ENCODE measurements at regions not wholly inside any gene's neighbourhood (a gene's known extent, or its start where the extent isn't known, plus 50 kb on each side); places are given as distances from the start of the nearest gene placed in this dataset.

DNA sequence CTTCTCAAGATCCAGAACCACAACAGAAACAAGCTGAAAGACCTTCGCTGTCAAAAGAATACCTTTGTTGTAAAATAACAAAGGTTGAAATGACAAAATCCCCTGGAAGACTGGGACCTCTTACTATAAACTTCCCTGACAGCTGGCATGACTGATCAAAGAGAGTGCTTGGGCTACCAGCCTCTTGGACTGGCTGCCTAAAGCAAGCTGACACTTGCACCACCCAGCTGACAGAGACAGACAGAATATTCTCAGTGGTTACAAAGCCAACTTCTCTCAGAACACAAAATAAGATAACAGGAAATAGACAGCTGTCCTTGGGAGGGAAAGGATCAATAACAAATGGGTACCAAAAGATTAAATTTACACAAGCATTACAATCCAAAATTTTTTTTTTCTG lies 241.7 kb upstream of the SPOCK3 start:
- no peak for FAIRE-seq

DNA sequence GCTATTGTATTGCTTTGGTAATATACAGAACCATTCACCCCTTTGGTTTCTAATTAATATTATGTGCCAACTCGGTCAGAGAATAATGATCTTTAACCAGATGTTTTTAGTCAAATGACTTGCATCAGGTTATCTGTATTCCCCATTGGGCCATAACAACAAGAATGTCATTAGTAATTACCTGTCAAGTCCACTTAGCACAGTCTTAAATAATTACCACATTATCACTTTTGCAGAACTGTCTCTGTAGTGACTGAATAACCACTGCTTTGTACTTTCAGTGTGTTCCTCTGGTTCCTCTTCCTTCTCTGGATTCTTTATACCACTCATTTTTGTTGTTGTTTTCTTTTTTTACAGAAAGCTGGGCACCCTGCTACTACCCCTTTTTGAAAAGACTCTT lies 257.7 kb upstream of the SPOCK3 start:
- no peak for FAIRE-seq
- DNase-seq (ENCODE audit: low spot score) = no peak

More for the DNA sequence above, 241.7 kb upstream of the SPOCK3 start:
- DNase-seq (ENCODE audit: low spot score) = no peak

DNA sequence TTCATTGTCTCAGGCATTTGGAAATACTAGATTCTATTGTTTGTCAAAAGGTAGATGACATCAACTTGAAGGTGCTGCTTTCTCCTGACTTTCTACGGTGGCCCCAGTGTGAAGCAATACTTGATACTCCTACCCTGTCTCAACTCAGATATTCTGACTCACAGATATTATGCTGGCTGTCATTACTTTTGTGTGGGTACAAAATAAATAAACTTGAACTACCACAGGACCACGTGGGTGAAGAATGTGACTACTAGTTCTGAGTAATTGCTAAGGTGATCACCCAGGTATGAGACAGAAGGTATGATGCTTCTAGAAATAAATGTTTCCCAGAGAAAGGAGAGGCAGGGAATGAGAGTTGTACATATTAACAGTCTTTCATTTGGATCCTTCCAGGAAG lies 275.3 kb upstream of the SPOCK3 start:
- FAIRE-seq = no peak

DNA sequence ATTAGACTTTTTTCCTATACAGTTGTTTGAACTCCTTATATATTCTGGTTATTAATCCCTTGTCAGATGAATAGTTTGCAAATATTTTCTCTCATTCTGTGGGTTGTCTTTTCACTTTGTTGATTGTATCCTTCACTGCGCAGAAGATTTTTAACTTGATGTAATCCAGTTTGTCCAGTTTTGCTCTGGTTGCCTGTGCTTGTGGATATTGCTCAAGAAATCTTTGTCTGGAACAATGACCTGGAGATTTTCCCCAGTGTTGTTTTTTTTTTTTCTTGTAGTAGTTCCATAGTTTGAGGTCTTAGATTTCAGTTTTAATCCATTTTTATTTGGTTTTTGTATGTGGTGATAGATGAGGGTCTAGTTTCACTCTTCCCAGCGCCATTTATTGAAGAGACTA lies 289.8 kb upstream of the SPOCK3 start:
- no peak for DNase-seq (ENCODE audit: low spot score)
- FAIRE-seq = no peak

More for the DNA sequence above, 275.3 kb upstream of the SPOCK3 start:
- DNase-seq (ENCODE audit: low spot score) = no peak

DNA sequence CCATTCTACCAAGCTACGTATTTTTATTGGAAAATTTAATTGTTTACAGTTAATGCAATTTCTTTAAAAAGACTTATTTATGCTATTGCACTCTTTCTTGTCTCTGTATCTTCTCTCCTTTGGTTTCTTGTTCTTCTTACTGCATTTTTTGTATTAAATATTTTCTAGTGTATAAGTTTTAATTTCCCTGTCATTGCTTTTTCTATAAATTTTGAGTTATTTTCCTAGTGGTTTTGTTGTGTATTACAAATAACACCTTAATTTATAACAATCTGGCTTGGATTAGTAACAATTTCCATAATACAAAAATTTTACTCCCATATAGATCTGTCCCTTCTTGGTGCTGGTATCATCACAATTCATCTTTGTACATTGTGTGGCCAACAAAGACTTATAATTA lies 303.5 kb upstream of the SPOCK3 start:
- FAIRE-seq (no peak), DNase-seq (ENCODE audit: low spot score) (no peak)

DNA sequence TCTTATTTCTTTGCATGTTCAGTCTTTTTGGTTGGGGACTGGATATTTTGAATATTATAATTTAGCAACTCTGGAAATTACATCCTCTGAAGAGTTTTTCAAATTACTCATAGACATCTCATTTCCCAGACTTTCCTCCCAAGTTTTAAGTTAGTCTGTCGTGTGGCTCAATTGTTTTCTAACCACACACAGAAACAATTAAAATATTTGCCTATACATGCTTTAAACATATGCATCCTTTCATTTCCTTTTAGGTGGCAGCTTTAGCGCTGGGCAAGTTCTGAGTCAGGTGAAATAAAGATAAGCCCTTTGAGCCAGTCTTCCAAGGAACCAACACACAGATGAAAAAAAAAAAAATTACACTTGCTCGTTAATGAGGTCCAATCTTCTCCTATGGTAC lies 307.0 kb upstream of the SPOCK3 start:
- DNase-seq (ENCODE audit: low spot score) (no peak), FAIRE-seq (no peak)

DNA sequence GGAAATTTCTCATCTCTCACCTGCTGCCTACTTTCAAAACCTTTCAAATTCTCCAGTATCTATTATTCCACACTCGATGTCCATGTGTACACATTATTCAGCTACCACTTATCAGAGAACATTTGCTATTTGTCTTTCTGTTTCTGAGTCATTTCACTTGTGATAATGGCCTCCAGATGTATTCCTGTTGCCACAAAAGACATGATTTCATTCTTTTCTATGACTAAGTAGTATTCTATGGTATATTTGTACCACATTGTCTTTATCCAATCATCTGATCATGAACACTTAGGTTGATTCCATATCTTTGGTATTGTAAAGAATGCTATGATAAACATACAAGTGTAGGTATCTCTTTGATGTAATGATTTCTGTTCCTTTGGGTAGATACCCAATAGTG lies 310.1 kb upstream of the SPOCK3 start:
- DNase-seq (ENCODE audit: low spot score) = no peak
- no peak for FAIRE-seq

DNA sequence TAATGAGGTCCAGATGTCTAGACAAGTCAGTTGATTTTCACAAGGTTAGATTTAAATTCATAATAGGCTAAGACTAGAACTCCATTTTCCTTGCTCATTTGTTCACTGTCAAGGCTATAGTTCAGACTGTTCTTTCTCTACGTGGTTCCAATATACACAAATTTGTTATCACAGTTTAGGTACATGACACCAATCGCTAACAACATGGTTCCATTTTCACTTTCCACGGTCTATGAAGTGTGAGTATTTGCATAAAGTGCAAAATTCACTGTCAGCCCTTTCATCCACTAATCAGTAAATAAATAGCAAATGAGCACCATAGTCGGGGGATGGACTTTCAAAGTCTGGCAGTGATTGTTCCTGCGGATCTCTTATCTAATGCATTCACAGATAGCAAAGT lies 315.7 kb upstream of the SPOCK3 start:
- no peak for DNase-seq (ENCODE audit: low spot score)
- no peak for FAIRE-seq

DNA sequence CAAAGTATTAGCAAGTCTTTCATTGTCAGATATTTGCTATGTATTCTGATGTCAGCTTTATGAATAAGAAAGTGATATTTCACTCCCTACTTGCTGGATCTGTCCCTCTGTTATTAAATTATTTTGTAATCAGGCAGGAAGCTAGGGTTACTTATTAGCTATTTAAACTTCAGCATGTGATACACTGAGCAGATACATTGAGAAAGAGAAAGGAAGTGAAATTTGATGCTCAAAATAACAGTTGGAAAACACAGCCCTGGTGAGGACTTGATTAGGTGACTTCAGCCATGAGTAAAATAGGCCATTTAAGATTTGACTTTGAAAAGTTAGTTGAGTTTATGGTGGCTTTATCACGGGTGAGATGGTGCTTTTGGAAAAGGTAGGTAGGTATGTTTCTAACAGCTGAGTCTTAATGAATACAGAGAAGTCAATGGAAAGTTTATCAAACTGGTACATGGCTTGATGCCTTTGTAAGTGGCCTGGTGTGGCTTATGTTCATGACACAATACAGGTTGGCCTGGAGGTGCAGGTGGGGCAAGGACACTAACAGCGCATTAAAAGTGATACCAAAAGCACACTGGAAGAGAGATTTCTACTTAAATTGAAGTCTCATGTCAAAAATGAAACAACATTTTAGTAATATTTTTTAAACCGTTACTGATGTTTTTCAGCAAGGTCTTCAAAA lies 321.2 kb upstream of the SPOCK3 start:
- DNase-seq (ENCODE audit: low spot score) (no peak), FAIRE-seq (no peak)

DNA sequence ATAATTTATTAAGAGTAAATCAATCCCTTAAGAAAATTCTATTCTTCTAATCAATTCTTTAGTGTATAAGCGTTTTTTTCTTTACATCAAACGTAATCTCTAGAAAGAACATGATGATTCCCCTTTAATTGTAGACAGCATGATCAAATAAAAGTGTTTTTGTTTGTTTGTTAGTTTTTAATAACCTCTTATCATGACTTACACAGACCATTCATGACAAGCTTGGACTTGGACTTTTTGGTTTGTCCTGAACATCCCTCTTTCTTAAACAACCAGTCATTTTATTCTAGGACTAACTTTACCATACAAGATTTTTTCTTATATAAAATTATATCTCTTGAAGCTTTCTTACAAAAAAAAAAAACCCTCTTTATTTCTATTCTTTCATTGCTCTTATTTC lies 344.6 kb upstream of the SPOCK3 start:
- DNase-seq (ENCODE audit: low spot score) (no peak), FAIRE-seq (no peak)

DNA sequence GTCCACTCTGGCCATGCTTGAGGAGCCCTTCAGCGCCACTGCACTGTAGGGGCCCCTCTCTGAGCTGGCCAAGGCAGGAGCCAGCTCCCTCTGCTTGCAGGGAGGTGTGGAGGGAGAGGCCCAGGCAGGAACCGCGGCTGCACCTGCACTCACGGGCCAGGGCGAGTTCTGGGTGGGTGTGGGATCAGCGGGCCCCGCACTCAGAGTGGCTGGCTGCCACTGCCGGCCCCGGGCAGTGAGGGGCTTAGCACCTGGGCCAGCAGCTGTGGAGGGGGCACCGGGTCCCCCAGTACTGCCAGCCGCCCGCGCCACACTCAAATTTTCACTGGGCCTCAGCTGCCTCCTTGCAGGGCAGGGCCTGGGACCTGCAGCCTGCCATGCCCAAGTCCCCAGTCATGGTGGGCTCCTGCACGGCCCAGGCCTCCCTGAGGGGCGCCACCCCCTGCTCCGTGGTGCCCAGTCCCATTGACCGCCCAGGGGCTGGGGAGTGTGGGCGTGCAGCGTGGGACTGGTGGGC lies 347.2 kb upstream of the SPOCK3 start:
- FAIRE-seq = no peak
- no peak for DNase-seq (ENCODE audit: low spot score)

DNA sequence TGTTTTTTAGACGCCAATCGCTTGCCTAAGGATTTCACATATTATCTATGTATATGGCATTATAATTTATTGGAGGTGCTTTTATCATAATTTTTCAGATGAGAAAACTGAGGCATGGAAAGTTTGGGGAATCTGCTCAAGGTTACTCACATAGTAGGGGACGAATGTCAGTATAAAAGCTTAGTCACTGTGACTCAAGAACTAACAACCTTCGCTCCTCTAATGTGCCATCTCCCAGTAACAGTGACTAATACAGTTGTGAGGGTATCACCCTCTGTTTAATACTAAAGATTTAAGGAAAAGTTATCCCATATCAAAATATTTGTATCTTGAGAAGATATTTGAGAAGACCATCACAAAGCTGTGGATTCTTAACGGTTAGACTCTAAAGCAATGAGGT lies 353.1 kb upstream of the SPOCK3 start:
- DNase-seq (ENCODE audit: low spot score) (no peak), FAIRE-seq (no peak)

DNA sequence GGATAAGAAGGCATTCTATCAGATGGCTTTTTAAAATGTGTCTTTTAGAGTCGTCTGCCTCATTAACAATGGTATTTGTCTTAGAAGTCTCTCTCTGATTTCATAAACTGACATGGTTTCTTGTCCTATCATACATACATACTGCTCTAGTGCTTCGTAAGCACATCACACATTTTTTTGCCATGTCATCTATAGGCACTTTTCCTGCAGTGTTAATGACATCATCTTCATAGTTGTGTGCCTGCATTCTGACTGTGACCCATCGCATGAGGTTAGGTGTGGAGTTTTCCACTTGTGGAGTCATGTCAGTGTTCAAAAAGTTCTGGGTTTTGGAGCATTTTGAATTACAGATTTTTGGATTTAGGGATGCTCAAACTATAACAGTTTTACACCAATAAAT lies 361.6 kb upstream of the SPOCK3 start:
- DNase-seq (ENCODE audit: low spot score) (peak; percentile 2), FAIRE-seq (no peak)

DNA sequence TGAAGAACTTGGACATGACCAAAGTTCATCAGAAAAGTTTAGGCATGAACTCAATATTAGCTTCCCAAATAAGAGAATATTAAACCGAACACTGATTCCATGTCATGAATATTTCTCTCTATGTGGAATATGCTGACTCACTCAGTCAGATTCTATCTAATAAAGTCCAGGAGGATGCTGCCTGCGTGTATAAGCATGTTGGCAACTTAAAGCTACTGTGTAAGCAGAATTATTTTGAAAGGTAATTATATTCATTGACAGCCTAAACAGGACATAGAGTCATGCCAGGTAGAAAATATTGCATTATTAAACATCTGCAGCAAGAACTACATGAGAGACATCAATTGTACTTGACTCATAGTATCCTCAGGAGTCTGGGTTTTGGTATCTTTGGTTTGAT lies 367.9 kb upstream of the SPOCK3 start:
- no peak for DNase-seq (ENCODE audit: low spot score)
- FAIRE-seq = no peak

DNA sequence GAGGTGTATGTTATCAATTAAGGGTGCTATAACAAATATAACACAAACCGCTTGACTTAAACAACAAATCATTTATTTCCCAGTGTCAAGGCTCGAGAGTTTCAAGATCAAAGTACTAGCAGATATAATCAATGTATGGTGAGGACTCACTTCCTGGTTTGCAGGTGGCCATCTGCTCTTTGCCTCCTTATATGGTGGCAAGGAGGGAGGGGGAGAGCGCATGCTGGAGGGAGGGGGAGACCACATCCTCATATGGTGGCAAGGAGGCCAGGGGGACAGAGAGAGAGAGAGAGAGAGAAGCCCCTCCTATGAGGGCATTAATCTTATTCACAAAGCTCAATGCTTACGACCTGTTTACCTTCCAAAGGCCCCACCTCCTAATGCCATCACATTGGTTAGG lies 372.3 kb upstream of the SPOCK3 start:
- DNase-seq (ENCODE audit: low spot score) (no peak), FAIRE-seq (no peak)

DNA sequence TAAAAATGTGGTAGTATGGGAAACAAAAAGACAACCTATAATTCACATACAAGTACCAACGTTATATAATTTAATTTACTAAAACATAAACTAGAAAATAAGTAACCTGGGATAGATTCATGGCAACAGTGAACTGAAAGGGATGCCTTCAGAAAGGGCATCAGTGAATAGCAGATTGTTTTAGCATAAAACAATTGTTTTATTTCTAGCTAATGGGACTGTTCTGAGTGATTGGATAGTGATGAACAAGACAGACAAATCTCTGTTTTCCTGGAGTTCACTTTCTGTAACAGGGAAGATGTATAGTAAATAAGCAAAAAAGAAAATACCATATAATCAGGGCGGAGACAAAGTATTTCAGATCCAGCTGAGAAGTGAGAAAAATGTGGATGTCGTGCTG lies 379.1 kb upstream of the SPOCK3 start:
- no peak for FAIRE-seq

DNA sequence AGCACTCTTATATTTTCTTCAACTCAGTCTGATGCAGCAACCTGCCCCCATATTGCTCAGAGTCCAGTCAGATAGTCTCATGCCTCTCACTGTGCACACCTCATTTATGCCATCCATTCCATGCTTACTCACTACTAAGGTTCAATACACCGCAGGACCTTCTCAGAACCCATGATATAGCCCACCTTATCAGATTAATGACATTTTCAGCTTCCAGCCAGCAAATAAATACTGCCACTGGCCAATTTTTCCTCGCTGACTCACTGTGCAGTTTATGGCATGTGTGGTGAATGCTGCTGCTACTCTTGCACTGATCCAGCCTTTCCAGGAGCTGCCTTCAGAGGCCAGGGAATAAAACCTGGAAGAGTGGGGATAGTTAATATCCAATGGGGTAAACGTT lies 380.6 kb upstream of the SPOCK3 start:
- FAIRE-seq (no peak), DNase-seq (ENCODE audit: low spot score) (peak; percentile 23)

More for the DNA sequence above, 379.1 kb upstream of the SPOCK3 start:
- DNase-seq (ENCODE audit: low spot score) = no peak

DNA sequence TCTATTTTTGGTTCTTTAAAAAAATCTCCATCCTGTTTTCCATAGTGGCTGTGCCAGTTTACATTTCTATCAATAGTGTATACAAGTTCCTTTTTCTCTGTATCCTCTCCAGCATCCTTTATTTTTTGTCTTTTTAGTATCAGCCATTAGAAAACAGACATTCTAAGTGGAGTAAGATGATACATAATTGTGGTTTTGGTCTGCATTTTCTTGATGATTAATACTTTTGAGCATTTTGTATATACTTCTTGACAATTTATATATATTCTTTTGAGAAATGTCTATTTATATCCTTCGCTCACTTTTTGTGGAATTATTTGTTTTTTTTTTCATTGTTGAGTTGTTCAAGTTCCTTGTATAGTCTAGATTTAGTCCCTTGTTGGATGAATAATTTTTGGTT lies 382.2 kb upstream of the SPOCK3 start:
- DNase-seq (ENCODE audit: low spot score) (no peak), FAIRE-seq (no peak)

DNA sequence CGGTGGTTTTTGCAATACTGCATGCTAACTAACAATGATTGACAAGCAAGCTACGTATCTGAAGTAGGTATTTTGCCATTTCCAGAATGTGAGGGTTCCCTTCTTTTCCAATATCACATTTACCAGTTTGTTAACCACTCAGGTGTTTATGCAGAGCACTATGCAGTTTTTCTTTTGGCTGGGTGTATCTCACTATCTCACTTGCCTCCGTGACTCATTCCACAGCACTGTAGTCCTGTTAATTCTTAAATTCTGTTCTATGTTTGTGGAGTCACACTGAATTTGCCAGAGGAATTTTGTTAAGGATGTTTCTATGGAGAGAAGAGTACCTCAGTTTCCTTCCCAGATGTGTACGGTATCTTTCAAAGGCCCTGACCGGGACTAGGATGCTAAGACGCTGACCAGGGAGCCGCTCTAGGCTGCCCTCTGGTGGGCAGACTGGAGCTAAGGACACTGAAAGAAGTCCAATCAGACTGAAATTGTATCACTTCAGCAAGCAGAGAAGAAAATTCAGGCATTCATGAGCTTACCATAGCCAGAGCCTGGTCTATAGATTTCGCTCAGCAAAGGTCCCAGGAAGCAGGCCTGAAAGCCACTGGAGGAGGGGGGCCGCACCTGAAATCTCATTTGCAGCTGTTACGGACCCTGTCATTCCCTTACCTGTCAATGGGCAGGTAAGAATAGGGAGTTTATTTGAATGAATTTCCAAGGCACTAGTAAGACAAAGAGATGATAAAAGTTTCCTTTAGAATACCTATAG lies 388.4 kb upstream of the SPOCK3 start:
- DNase-seq (ENCODE audit: low spot score) = peak; percentile 58
- FAIRE-seq = no peak

DNA sequence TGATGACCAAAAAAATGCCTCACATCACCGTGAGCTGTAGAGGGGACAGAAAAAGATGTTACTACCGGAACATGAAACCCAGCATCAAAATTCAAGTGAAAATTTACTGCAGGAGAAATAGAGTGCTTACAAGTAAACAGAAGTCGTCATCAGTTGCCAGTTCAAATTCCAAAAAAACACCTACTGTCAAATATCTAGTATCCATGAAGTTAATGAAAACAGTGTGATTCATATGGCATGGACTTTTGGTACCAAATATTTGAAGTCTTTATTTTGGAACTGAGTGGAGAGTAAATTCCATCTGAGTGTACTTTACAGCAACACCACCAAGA lies 388.9 kb upstream of the SPOCK3 start:
- FAIRE-seq = no peak
- no peak for DNase-seq (ENCODE audit: low spot score)

DNA sequence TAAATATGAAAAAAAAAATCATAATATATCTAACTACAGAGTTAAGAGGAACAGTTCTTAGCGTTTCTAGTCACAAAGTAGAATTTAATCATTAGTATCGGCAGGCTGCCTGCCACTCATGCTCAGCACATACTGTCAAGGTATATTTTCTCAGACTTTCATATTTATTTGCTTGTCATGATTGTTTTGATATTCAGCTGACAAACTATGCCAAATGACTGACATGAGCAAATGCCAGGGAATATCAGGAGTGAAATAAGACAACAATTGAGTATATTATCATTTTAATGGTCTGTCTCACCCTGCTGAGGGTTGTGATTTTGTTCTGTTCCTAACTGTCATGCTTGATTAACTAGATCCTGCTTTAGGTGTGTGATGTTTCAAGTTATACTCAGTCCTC lies 395.0 kb upstream of the SPOCK3 start:
- DNase-seq (ENCODE audit: low spot score) = no peak
- FAIRE-seq = no peak

DNA sequence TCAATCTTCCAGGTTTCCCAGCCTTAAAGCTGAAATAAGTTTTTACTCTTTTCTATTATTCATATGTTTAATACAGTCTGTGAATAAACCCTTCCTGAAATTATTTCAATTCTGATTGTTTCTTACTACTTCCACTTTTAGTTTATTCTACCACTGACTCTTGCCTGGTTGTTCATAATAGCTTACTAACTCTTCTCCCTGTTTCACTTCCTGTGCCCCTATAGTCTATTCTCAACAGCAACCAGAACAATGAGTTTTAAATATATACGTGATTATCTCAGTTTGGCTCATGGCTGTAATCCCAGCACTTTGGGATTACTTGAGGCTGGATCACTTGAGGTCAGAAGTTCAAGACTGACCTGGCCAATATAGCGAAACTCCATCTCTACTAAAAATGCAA lies 408.0 kb upstream of the SPOCK3 start:
- FAIRE-seq (no peak), DNase-seq (ENCODE audit: low spot score) (no peak)

DNA sequence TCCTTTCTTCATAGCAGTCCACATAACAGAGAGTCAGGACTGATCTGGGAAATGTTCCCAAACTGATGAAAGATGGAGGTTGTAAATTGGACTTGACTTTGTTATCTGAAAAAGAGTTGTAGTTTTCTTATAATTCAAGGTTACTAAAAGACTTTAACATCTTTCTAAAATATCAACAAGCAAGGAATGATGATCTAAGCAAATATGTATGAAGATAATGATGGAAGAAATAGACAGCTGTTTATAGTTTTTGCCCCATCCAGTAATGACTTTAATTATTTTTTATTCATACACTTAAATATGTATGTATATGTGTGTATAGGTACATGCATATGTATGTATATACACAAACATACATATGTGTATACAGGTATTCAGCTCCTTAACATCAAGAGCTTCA lies 411.1 kb upstream of the SPOCK3 start:
- FAIRE-seq (no peak), DNase-seq (ENCODE audit: low spot score) (no peak)

Measured in urothelium cell line (cell line).